WTC11 (cell line): ENCODE measurements at regions not wholly inside any gene's neighbourhood (a gene's known extent, or its start where the extent isn't known, plus 50 kb on each side); places are given as distances from the start of the nearest gene placed in this dataset.

Experiments used
- ATAC-seq: fragments of 200-7000 bp; cut with Tn5 transposase; 2 replicates; pipeline ENCODE4 v1.10.0; 2021; ENCODE audit warnings: mild to moderate bottlenecking, moderate library complexity
- CTCF ChIA-PET: fragments of 300-600 bp; sonication (Branson Sonifier 250); formaldehyde crosslinking; loops from one replicate; lab custom pipeline; 2021; ENCODE audit warnings: antibody characterized with exemption; lab: Charles Lee
- POLR2A ChIA-PET: fragments of 350-600 bp; sonication (Branson Sonifier 250); formaldehyde crosslinking; loops from one replicate; lab custom pipeline; 2021; ENCODE audit warnings: antibody characterized with exemption; lab: Charles Lee
- DNase-seq: peaks from one replicate; pipeline ENCODE4 v3.0.0; 2021; ENCODE audit warnings: low spot score
- H3K27ac Mint-ChIP-seq: 2 replicates; pipeline ENCODE4 v1.8.0; 2021; ENCODE audit warnings: mixed read lengths
- H3K27me3 Mint-ChIP-seq: 2 replicates; pipeline ENCODE4 v1.8.0; 2021; ENCODE audit warnings: low read depth, mild to moderate bottlenecking, moderate library complexity, mixed read lengths
- H3K36me3 Mint-ChIP-seq: 2 replicates; pipeline ENCODE4 v1.8.0; 2021; ENCODE audit warnings: mixed read lengths
- H3K4me1 Mint-ChIP-seq: 2 replicates; pipeline ENCODE4 v1.8.0; 2022; ENCODE audit warnings: mixed read lengths
- H3K4me3 Mint-ChIP-seq: 2 replicates; pipeline ENCODE4 v1.8.0; 2021; ENCODE audit warnings: mild to moderate bottlenecking, moderate library complexity, mixed read lengths
- H3K9me3 Mint-ChIP-seq: 2 replicates; pipeline ENCODE4 v1.8.0; 2021; ENCODE audit warnings: mixed read lengths
- AFF4 ChIP-seq: sonication (generic); formaldehyde crosslinking; IDR thresholded peaks from 2 replicates; pipeline ENCODE4 v1.8.1; 2023; ENCODE audit warnings: mild to moderate bottlenecking, missing genetic modification reagents, borderline replicate concordance
- ARID4B ChIP-seq: sonication (generic); formaldehyde crosslinking; IDR thresholded peaks from 2 replicates; pipeline ENCODE4 v1.8.0; 2023; ENCODE audit warnings: missing genetic modification reagents, mild to moderate bottlenecking, borderline replicate concordance
- ERG ChIP-seq: fragments of 250-450 bp; sonication (Bioruptor Pico); IDR thresholded peaks from 2 replicates; pipeline ENCODE4 v1.8.0; 2021; ENCODE audit warnings: mild to moderate bottlenecking
- ETV6 ChIP-seq: sonication (generic); formaldehyde crosslinking; IDR thresholded peaks from 2 replicates; pipeline ENCODE4 v1.8.1; 2022; ENCODE audit warnings: mild to moderate bottlenecking, missing genetic modification reagents
- FOXP4 ChIP-seq: sonication (generic); formaldehyde crosslinking; IDR thresholded peaks from 2 replicates; pipeline ENCODE4 v1.8.0; 2022; ENCODE audit warnings: mild to moderate bottlenecking, missing genetic modification reagents
- GABPB1 ChIP-seq: sonication (generic); formaldehyde crosslinking; IDR thresholded peaks from 2 replicates; pipeline ENCODE4 v1.8.1; 2023; ENCODE audit warnings: mild to moderate bottlenecking, missing genetic modification reagents
- MYBL2 ChIP-seq: sonication (generic); formaldehyde crosslinking; IDR thresholded peaks from 2 replicates; pipeline ENCODE4 v1.8.1; 2023; ENCODE audit warnings: mild to moderate bottlenecking, moderate library complexity, missing genetic modification reagents
- RELA ChIP-seq: sonication (generic); formaldehyde crosslinking; IDR thresholded peaks from 2 replicates; pipeline ENCODE4 v1.8.1; 2022; ENCODE audit warnings: missing genetic modification reagents, mild to moderate bottlenecking, borderline replicate concordance
- TP53 ChIP-seq: sonication (generic); formaldehyde crosslinking; IDR thresholded peaks from 2 replicates; pipeline ENCODE4 v1.8.1; 2023; ENCODE audit warnings: mild to moderate bottlenecking, missing genetic modification reagents
- ZNF425 ChIP-seq: fragments of 250-450 bp; sonication (Bioruptor Pico); conservative IDR thresholded peaks from 2 replicates; pipeline ENCODE4 v1.9.0; 2021; ENCODE audit warnings: mild to moderate bottlenecking
- ZNF512 ChIP-seq: sonication (generic); formaldehyde crosslinking; IDR thresholded peaks from 2 replicates; pipeline ENCODE4 v1.8.1; 2022; ENCODE audit warnings: missing genetic modification reagents, borderline replicate concordance
- ZNF532 ChIP-seq: fragments of 250-450 bp; sonication (Bioruptor Pico); IDR thresholded peaks from 2 replicates; pipeline ENCODE4 v1.9.0; 2021; ENCODE audit warnings: mild to moderate bottlenecking, borderline replicate concordance

GRCh38 chr5:91301106-91301846 lies 81.8 kb downstream of the ARRDC3 start:
- no peaks in the 10 kb centered on the region for H3K9me3 Mint-ChIP-seq
- DNase-seq (no peak), ATAC-seq (no peak)
- H3K27me3 Mint-ChIP-seq, result no peaks in the 10 kb centered on the region
- H3K4me3 Mint-ChIP-seq, result no peak overlapping the region
- H3K27ac Mint-ChIP-seq, result no peak overlapping the region
- ChIA-PET CTCF (interaction anchor here (0.7 to 1.0 kb wide), 2 partner anchors 83 to 541 kb away, joined by 5 read pairs; no protein-coding TSS in a partner anchor), POLR2A (no interaction called here)
- H3K36me3 Mint-ChIP-seq, result no peaks in the 10 kb centered on the region
- TF ChIP-seq GABPB1 (peak; percentile 82), AFF4 (CRISPR knock-in tag) (no peak), ETV6 (CRISPR knock-in tag) (no peak)
- no peaks in the 10 kb centered on the region for H3K4me1 Mint-ChIP-seq

GRCh38 chr5:91297994-91298393 lies 85.1 kb downstream of the ARRDC3 start:
- CTCF ChIA-PET, result interaction anchor here (1.2 kb wide), 1 partner anchor 87 kb away, joined by 3 read pairs; no protein-coding TSS in a partner anchor
- POLR2A ChIA-PET, result interaction anchor here (0.7 to 1.2 kb wide), 2 partner anchors 18 to 71 kb away, joined by 3 read pairs; no protein-coding TSS in a partner anchor
- ATAC-seq, result no peak
- TF ChIP-seq MYBL2 (CRISPR knock-in tag), result no peak
- TF ChIP-seq ZNF532 (CRISPR knock-in tag), result no peak
- TF ChIP-seq FOXP4 (CRISPR knock-in tag), result no peak
- TF ChIP-seq ARID4B (CRISPR knock-in tag), result no peak
- no peak for TF ChIP-seq ERG
- no peak for TF ChIP-seq RELA (CRISPR knock-in tag)
- no peak for TF ChIP-seq ZNF425
- TF ChIP-seq ZNF512 (CRISPR knock-in tag), result no peak
- no peak for TF ChIP-seq TP53 (CRISPR knock-in tag)

More at GRCh38 chr5:91297994-91298393, 85.1 kb downstream of the ARRDC3 start:
- H3K27ac Mint-ChIP-seq, result no peak overlapping the region
- H3K4me1 Mint-ChIP-seq, result peaks cover 6% of the 10 kb centered on the region
- no peak for DNase-seq
- no peaks in the 10 kb centered on the region for H3K9me3 Mint-ChIP-seq
- H3K27me3 Mint-ChIP-seq, result no peaks in the 10 kb centered on the region
- H3K36me3 Mint-ChIP-seq, result no peaks in the 10 kb centered on the region
- no peak overlapping the region for H3K4me3 Mint-ChIP-seq
